ENCODE measurements at regions not wholly inside any gene's neighbourhood (a gene's known extent, or its start where the extent isn't known, plus 50 kb on each side); places are given as distances from the start of the nearest gene placed in this dataset.

DNA sequence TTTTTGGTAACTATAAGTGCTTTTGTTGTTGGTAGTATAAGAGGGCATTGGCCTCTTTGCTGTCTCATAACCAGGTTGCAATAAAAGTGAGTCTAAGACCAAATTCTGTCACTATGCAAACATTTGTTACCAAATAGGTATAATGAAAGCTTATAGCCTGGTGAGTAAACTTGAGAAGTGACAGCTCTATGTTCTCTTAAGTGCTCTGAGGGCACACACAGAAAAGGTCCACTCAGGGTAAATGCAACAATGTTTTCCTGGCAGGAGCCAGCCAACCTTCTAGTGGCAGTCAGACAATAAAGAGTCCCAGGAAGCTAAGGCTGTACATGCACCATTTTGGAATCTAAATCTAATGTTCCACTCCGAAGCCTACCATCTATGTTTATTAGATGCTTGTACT lies 262.1 kb upstream of the TGFBR2 start:
- ATAC-seq (no peak), DNase-seq (ENCODE audit: low read depth, low spot score) (no peak)
- H3K9me3 ChIP-seq (ENCODE audit: control insufficient read depth, insufficient read depth, low read depth, low read length), result no peaks in the 10 kb centered on the region; the same call in 1 of the 2 replicates
- peak overlapping the region; percentile 85 for H3K27ac ChIP-seq (ENCODE audit: low read length)
- POLR2A ChIA-PET, result no interaction called here
- CTCF ChIA-PET, result no interaction called here
- H3K36me3 ChIP-seq (ENCODE audit: control insufficient read depth, insufficient read depth, low read length), result no peaks in the 10 kb centered on the region
- no TSS peak for BruUV-seq (replicated peaks)
- intact Hi-C loops (cut with micrococcal nuclease; ENCODE audit: unreplicated experiment), result loop anchor here (5.0 kb wide), 1 partner anchor 263 kb away; the partner anchor contains the start of gene TGFBR2
- TF ChIP-seq, protein P1, sequence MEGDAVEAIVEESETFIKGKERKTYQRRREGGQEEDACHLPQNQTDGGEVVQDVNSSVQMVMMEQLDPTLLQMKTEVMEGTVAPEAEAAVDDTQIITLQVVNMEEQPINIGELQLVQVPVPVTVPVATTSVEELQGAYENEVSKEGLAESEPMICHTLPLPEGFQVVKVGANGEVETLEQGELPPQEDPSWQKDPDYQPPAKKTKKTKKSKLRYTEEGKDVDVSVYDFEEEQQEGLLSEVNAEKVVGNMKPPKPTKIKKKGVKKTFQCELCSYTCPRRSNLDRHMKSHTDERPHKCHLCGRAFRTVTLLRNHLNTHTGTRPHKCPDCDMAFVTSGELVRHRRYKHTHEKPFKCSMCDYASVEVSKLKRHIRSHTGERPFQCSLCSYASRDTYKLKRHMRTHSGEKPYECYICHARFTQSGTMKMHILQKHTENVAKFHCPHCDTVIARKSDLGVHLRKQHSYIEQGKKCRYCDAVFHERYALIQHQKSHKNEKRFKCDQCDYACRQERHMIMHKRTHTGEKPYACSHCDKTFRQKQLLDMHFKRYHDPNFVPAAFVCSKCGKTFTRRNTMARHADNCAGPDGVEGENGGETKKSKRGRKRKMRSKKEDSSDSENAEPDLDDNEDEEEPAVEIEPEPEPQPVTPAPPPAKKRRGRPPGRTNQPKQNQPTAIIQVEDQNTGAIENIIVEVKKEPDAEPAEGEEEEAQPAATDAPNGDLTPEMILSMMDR (IDR thresholded peaks at IDR 0.05), result no peak
- TF ChIP-seq, protein P2, sequence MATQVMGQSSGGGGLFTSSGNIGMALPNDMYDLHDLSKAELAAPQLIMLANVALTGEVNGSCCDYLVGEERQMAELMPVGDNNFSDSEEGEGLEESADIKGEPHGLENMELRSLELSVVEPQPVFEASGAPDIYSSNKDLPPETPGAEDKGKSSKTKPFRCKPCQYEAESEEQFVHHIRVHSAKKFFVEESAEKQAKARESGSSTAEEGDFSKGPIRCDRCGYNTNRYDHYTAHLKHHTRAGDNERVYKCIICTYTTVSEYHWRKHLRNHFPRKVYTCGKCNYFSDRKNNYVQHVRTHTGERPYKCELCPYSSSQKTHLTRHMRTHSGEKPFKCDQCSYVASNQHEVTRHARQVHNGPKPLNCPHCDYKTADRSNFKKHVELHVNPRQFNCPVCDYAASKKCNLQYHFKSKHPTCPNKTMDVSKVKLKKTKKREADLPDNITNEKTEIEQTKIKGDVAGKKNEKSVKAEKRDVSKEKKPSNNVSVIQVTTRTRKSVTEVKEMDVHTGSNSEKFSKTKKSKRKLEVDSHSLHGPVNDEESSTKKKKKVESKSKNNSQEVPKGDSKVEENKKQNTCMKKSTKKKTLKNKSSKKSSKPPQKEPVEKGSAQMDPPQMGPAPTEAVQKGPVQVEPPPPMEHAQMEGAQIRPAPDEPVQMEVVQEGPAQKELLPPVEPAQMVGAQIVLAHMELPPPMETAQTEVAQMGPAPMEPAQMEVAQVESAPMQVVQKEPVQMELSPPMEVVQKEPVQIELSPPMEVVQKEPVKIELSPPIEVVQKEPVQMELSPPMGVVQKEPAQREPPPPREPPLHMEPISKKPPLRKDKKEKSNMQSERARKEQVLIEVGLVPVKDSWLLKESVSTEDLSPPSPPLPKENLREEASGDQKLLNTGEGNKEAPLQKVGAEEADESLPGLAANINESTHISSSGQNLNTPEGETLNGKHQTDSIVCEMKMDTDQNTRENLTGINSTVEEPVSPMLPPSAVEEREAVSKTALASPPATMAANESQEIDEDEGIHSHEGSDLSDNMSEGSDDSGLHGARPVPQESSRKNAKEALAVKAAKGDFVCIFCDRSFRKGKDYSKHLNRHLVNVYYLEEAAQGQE (IDR thresholded peaks at IDR 0.05; ENCODE audit: insufficient read depth in 1 of 2, low read depth in 2 of 2, low read length in 1 of 2), result no peak
- TF ChIP-seq SIN3A (IDR thresholded peaks at IDR 0.05; ENCODE audit: borderline replicate concordance, insufficient read depth, low read depth, low read length) (no peak), POLR2AphosphoS5 (IDR thresholded peaks at IDR 0.05; ENCODE audit: low read depth, low read length) (no peak), TCF7L2 (IDR thresholded peaks at IDR 0.05; ENCODE audit: low read depth, low read length) (no peak)
- no peaks in the 10 kb centered on the region for H3K27me3 ChIP-seq (ENCODE audit: control insufficient read depth, insufficient read depth, low read length)
- H3K4me3 ChIP-seq (ENCODE audit: low read depth in 2 of 2, low read length in 2 of 2), result no peak overlapping the region
- H3K4me1 ChIP-seq (ENCODE audit: control insufficient read depth, insufficient read depth, low read length), result peaks cover 21% of the 10 kb centered on the region
- in situ Hi-C loops (cut with HindIII; ENCODE audit: low pct_unique_long_range_greater_than_20kb, low sequenced_read_pairs), result no loop called here

DNA sequence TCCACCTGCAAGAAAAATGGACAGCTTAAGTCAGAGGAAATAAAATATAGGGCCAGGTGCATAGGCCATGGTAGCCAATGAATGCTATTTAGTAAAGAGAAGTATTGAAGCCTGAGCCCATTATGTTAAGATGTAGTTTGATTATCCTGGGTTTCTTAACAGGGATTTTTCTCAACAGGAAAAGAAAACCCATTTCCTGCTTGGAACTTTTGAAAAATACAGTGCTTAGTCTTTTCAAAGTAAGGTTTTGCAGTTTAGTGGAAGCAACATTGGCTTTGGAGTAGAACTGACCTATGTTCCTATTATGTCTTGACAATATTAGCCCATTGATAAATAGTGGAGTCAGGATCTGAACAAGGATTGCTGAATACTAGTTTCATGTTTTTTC lies 259.5 kb upstream of the TGFBR2 start:
- CTCF ChIA-PET, result no interaction called here

More for the DNA sequence above, 259.5 kb upstream of the TGFBR2 start:
- in situ Hi-C loops (cut with HindIII; ENCODE audit: low pct_unique_long_range_greater_than_20kb, low sequenced_read_pairs), result no loop called here
- Histone ChIP-seq H3K27me3 (ENCODE audit: control insufficient read depth, insufficient read depth, low read length) (no peaks in the 10 kb centered on the region), H3K4me1 (ENCODE audit: control insufficient read depth, insufficient read depth, low read length) (peaks cover 16% of the 10 kb centered on the region), H3K9me3 (ENCODE audit: control insufficient read depth, insufficient read depth, low read depth, low read length) (no peaks in the 10 kb centered on the region; the same call in 1 of the 2 replicates), H3K27ac (ENCODE audit: low read length) (peak overlapping the region; percentile 34; the same call in 1 of the 2 replicates), H3K4me3 (ENCODE audit: low read depth in 2 of 2, low read length in 2 of 2) (no peak overlapping the region), H3K36me3 (ENCODE audit: control insufficient read depth, insufficient read depth, low read length) (no peaks in the 10 kb centered on the region)
- POLR2A ChIA-PET, result no interaction called here
- DNase-seq (ENCODE audit: low read depth, low spot score), result no peak
- TF ChIP-seq, protein P1 (IDR thresholded peaks at IDR 0.05), result no peak
- no peak for TF ChIP-seq SIN3A (IDR thresholded peaks at IDR 0.05; ENCODE audit: borderline replicate concordance, insufficient read depth, low read depth, low read length)
- no peak for TF ChIP-seq POLR2AphosphoS5 (IDR thresholded peaks at IDR 0.05; ENCODE audit: low read depth, low read length)
- TF ChIP-seq, protein P2 (IDR thresholded peaks at IDR 0.05; ENCODE audit: insufficient read depth in 1 of 2, low read depth in 2 of 2, low read length in 1 of 2), result no peak
- TF ChIP-seq TCF7L2 (IDR thresholded peaks at IDR 0.05; ENCODE audit: low read depth, low read length), result no peak
- intact Hi-C loops (cut with micrococcal nuclease; ENCODE audit: unreplicated experiment), result no loop called here
- ATAC-seq, result no peak
- BruUV-seq (replicated peaks), result no TSS peak

Measured in Panc1 (cell line).